ENCODE measurements at regions not wholly inside any gene's neighbourhood (a gene's known extent, or its start where the extent isn't known, plus 50 kb on each side); places are given as distances from the start of the nearest gene placed in this dataset.

GRCh38 chr18:41659438-41660130 is 295.4 kb upstream of the PIK3C3 start:
- TF ChIP-seq, protein P1, sequence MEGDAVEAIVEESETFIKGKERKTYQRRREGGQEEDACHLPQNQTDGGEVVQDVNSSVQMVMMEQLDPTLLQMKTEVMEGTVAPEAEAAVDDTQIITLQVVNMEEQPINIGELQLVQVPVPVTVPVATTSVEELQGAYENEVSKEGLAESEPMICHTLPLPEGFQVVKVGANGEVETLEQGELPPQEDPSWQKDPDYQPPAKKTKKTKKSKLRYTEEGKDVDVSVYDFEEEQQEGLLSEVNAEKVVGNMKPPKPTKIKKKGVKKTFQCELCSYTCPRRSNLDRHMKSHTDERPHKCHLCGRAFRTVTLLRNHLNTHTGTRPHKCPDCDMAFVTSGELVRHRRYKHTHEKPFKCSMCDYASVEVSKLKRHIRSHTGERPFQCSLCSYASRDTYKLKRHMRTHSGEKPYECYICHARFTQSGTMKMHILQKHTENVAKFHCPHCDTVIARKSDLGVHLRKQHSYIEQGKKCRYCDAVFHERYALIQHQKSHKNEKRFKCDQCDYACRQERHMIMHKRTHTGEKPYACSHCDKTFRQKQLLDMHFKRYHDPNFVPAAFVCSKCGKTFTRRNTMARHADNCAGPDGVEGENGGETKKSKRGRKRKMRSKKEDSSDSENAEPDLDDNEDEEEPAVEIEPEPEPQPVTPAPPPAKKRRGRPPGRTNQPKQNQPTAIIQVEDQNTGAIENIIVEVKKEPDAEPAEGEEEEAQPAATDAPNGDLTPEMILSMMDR (IDR thresholded peaks at IDR 0.05): no peak
- no peak for TF ChIP-seq POLR2A (IDR thresholded peaks at IDR 0.05)
